ENCODE measurements at regions not wholly inside any gene's neighbourhood (a gene's known extent, or its start where the extent isn't known, plus 50 kb on each side); places are given as distances from the start of the nearest gene placed in this dataset.

GRCh38 chr12:4091016-4091743 lies 182.4 kb upstream of the CCND2 start:
- no peak for DNase-seq

GRCh38 chr12:4089956-4090355 lies 183.6 kb upstream of the CCND2 start:
- DNase-seq = no peak

GRCh38 chr12:4089121-4089606 lies 184.4 kb upstream of the CCND2 start:
- DNase-seq = no peak

GRCh38 chr12:4088451-4088850 lies 185.1 kb upstream of the CCND2 start:
- DNase-seq = no peak

- DNase-seq = no peak
Observed at GRCh38 chr12:4086481-4086880, 187.1 kb upstream of the CCND2 start.

GRCh38 chr12:4084573-4084972 lies 189.0 kb upstream of the CCND2 start:
- DNase-seq = no peak

- DNase-seq = no peak
Observed at GRCh38 chr12:4082809-4083403, 190.7 kb upstream of the CCND2 start.

- DNase-seq = no peak
Observed at GRCh38 chr12:4080213-4080612, 193.3 kb upstream of the CCND2 start.

GRCh38 chr12:4074129-4074528 lies 199.4 kb upstream of the CCND2 start:
- DNase-seq = no peak

- DNase-seq = no peak
Observed at GRCh38 chr12:4069670-4070010, 196.4 kb upstream of the PARP11 start.

GRCh38 chr12:4068981-4069669 lies 195.9 kb upstream of the PARP11 start:
- no peak for DNase-seq

GRCh38 chr12:4064008-4064407 lies 190.8 kb upstream of the PARP11 start:
- no peak for DNase-seq

- no peak for DNase-seq
Observed at GRCh38 chr12:4059898-4060568, 186.8 kb upstream of the PARP11 start.

GRCh38 chr12:4056910-4057845 lies 184.0 kb upstream of the PARP11 start:
- DNase-seq = no peak

- no peak for DNase-seq
Observed at GRCh38 chr12:4054630-4055029, 181.4 kb upstream of the PARP11 start.

- DNase-seq = no peak
Observed at GRCh38 chr12:4052691-4053090, 179.5 kb upstream of the PARP11 start.

- DNase-seq = no peak
Observed at GRCh38 chr12:4051596-4051995, 178.4 kb upstream of the PARP11 start.

- DNase-seq = no peak
Observed at GRCh38 chr12:4050340-4050739, 177.1 kb upstream of the PARP11 start.

GRCh38 chr12:4049298-4050080 lies 176.3 kb upstream of the PARP11 start:
- no peak for DNase-seq

- no peak for DNase-seq
Observed at GRCh38 chr12:4047421-4047820, 174.2 kb upstream of the PARP11 start.

GRCh38 chr12:4046495-4046840 lies 173.3 kb upstream of the PARP11 start:
- DNase-seq = no peak
